GM19328 (cell line): ENCODE measurements at regions not wholly inside any gene's neighbourhood (a gene's known extent, or its start where the extent isn't known, plus 50 kb on each side); places are given as distances from the start of the nearest gene placed in this dataset.

Source experiments
- ATAC-seq: cut with Tn5 transposase; IDR thresholded peaks from one replicate; pipeline ENCODE4 v1.9.1; 2021; ENCODE audit warnings: mild to moderate bottlenecking, moderate library complexity; ENCODE audit not compliant: unreplicated experiment

- no peak for ATAC-seq
Observed at GRCh38 chr4:177687117-177687516, 244.9 kb upstream of the AGA start.

- ATAC-seq: no peak
Observed at GRCh38 chr4:177692907-177693306, 250.7 kb upstream of the AGA start.

- ATAC-seq: no peak
Observed at GRCh38 chr4:177696438-177696966, 254.3 kb upstream of the AGA start.

GRCh38 chr4:177699365-177700213, 257.4 kb upstream of the AGA start:
- no peak for ATAC-seq

- no peak for ATAC-seq
Observed at GRCh38 chr4:177706916-177707315, 264.7 kb upstream of the AGA start.

GRCh38 chr4:177713454-177713853, 271.2 kb upstream of the AGA start:
- ATAC-seq: no peak

GRCh38 chr4:177717407-177717806, 275.2 kb upstream of the AGA start:
- ATAC-seq: no peak

GRCh38 chr4:177718514-177718913, 276.3 kb upstream of the AGA start:
- ATAC-seq: no peak

- ATAC-seq: no peak
Observed at GRCh38 chr4:177726111-177726510, 283.9 kb upstream of the AGA start.

GRCh38 chr4:177728361-177729152, 286.3 kb upstream of the AGA start:
- no peak for ATAC-seq

- no peak for ATAC-seq
Observed at GRCh38 chr4:177729681-177730080, 287.4 kb upstream of the AGA start.

GRCh38 chr4:177737387-177737940, 295.2 kb upstream of the AGA start:
- ATAC-seq: no peak

- no peak for ATAC-seq
Observed at GRCh38 chr4:177740563-177740962, 298.3 kb upstream of the AGA start.

- no peak for ATAC-seq
Observed at GRCh38 chr4:177759729-177760128, 317.5 kb upstream of the AGA start.

- ATAC-seq: no peak
Observed at GRCh38 chr4:177761692-177762091, 319.5 kb upstream of the AGA start.

GRCh38 chr4:177769155-177769554, 326.9 kb upstream of the AGA start:
- ATAC-seq: no peak

- ATAC-seq: no peak
Observed at GRCh38 chr4:177770776-177771175, 328.5 kb upstream of the AGA start.

GRCh38 chr4:177771645-177772044, 329.4 kb upstream of the AGA start:
- ATAC-seq: no peak

- ATAC-seq: no peak
Observed at GRCh38 chr4:177778623-177779022, 336.4 kb upstream of the AGA start.

- ATAC-seq: no peak
Observed at GRCh38 chr4:177785000-177785399, 342.8 kb upstream of the AGA start.

- no peak for ATAC-seq
Observed at GRCh38 chr4:177789610-177790009, 347.4 kb upstream of the AGA start.

GRCh38 chr4:177791188-177791587, 349.0 kb upstream of the AGA start:
- ATAC-seq: no peak
